Stimulated activated CD4-positive, alpha-beta T cell treated with anti-CD3 and anti-CD28 coated beads, Interleukin-12 subunit alpha, Interleukin-12 subunit beta, amount 100 ng/mL, for 24 hours (primary cell): ENCODE measurements at regions not wholly inside any gene's neighbourhood (a gene's known extent, or its start where the extent isn't known, plus 50 kb on each side); places are given as distances from the start of the nearest gene placed in this dataset.
"Not testable (repeated sequence)": the region's sequence is repeated elsewhere in the genome, so short reads cannot be mapped to it uniquely, and the experiment has no call there.

ENCODE experiments used
- DNase-seq, 2 experiments: peaks; one replicate each; pipeline ENCODE4 v3.0.0-alpha.2; 2020; ENCODE audit warnings: low read depth in 2 of 2

- no peak for DNase-seq
Measured at GRCh38 chr2:200172944-200173581, 133.4 kb upstream of the SPATS2L start.

GRCh38 chr2:200173691-200174090, 132.8 kb upstream of the SPATS2L start:
- DNase-seq: no peak

- no peak for DNase-seq
Measured at GRCh38 chr2:200174433-200175216, 131.9 kb upstream of the SPATS2L start.

- no peak for DNase-seq
Measured at GRCh38 chr2:200177971-200178911, 128.3 kb upstream of the SPATS2L start.

- DNase-seq: no peak
Measured at GRCh38 chr2:200179151-200179550, 127.3 kb upstream of the SPATS2L start.

GRCh38 chr2:200180943-200181342, 125.5 kb upstream of the SPATS2L start:
- no peak for DNase-seq

GRCh38 chr2:200181755-200182154, 124.7 kb upstream of the SPATS2L start:
- no peak for DNase-seq

GRCh38 chr2:200184748-200185627, 121.5 kb upstream of the SPATS2L start:
- DNase-seq: no peak

- DNase-seq: no peak
Measured at GRCh38 chr2:200185628-200186000, 120.9 kb upstream of the SPATS2L start.

- no peak for DNase-seq
Measured at GRCh38 chr2:200186002-200186401, 120.5 kb upstream of the SPATS2L start.

GRCh38 chr2:200188876-200189275, 117.6 kb upstream of the SPATS2L start:
- no peak for DNase-seq

- no peak for DNase-seq
Measured at GRCh38 chr2:200189964-200190363, 116.5 kb upstream of the SPATS2L start.

- DNase-seq: no peak
Measured at GRCh38 chr2:200193331-200193730, 113.2 kb upstream of the SPATS2L start.

GRCh38 chr2:200193791-200194190, 112.7 kb upstream of the SPATS2L start:
- no peak for DNase-seq

GRCh38 chr2:200194746-200195145, 111.7 kb upstream of the SPATS2L start:
- DNase-seq: no peak

- DNase-seq: no peak
Measured at GRCh38 chr2:200199005-200199404, 107.5 kb upstream of the SPATS2L start.

GRCh38 chr2:200199576-200200263, 106.8 kb upstream of the SPATS2L start:
- DNase-seq: peak in 1 of 2 experiments; percentile 4

- DNase-seq: not testable (repeated sequence)
Measured at GRCh38 chr2:200201839-200202238, 104.7 kb upstream of the SPATS2L start.

- DNase-seq: no peak
Measured at GRCh38 chr2:200203381-200203827, 103.1 kb upstream of the SPATS2L start.

- no peak for DNase-seq
Measured at GRCh38 chr2:200208041-200208440, 98.5 kb upstream of the SPATS2L start.

GRCh38 chr2:200209030-200209429, 97.5 kb upstream of the SPATS2L start:
- DNase-seq: no peak
